Kidney (tissue), 13 donors: ENCODE measurements at regions not wholly inside any gene's neighbourhood (a gene's known extent, or its start where the extent isn't known, plus 50 kb on each side); places are given as distances from the start of the nearest gene placed in this dataset.
"Not testable (repeated sequence)": the region's sequence is repeated elsewhere in the genome, so short reads cannot be mapped to it uniquely, and the experiment has no call there.

ENCODE experiments used
- DNase-seq, 5 donors: peaks; one replicate each; pipeline ENCODE4 v3.0.0-alpha.2; 2013 to 2020
- FAIRE-seq: peaks from 2 replicates; lab custom pipeline; 2012; peaks lifted over from hg19 to GRCh38; lab: Jason Lieb, UNC
- H3K27ac ChIP-seq, 2 donors: one replicate each; pipeline ENCODE4 v1.7.0; 2013; ENCODE audit warnings: low read depth in 2 of 2, low read length in 2 of 2, inconsistent platforms in 1 of 2
- H3K27me3 ChIP-seq: one replicate; pipeline ENCODE4 v1.7.1; 2013; ENCODE audit warnings: low read length, inconsistent platforms; ENCODE audit not compliant: control insufficient read depth, insufficient read depth
- H3K36me3 ChIP-seq, 3 donors: one replicate each; pipeline versions ENCODE4 v1.7.0 to v1.7.1; 2013; ENCODE audit warnings: low read length in 3 of 3, control low read depth in 1 of 3, inconsistent platforms in 1 of 3; ENCODE audit not compliant: insufficient read depth in 3 of 3, control insufficient read depth in 2 of 3
- H3K4me1 ChIP-seq, 3 donors: one replicate each; pipeline versions ENCODE4 v1.7.0 to v1.7.1; 2013; ENCODE audit warnings: low read length in 3 of 3, inconsistent platforms in 1 of 3, low read depth in 1 of 3; ENCODE audit not compliant: control insufficient read depth in 2 of 3, insufficient read depth in 2 of 3
- H3K4me3 ChIP-seq, 3 donors: one replicate each; pipeline versions ENCODE4 v1.7.0 to v1.8.1; 2013; ENCODE audit warnings: low read length in 3 of 3, control low read depth in 1 of 3, inconsistent platforms in 1 of 3
- H3K9ac ChIP-seq, 3 donors: one replicate each; pipeline versions ENCODE4 v1.7.0 to v1.7.1; 2013; ENCODE audit warnings: low read length in 3 of 3, control low read depth in 1 of 3, inconsistent platforms in 1 of 3
- H3K9me3 ChIP-seq, 3 donors: one replicate each; pipeline versions ENCODE4 v1.7.0 to v1.7.1; 2013; ENCODE audit warnings: low read length in 3 of 3, control low read depth in 1 of 3, inconsistent platforms in 1 of 3; ENCODE audit not compliant: control insufficient read depth in 2 of 3, insufficient read depth in 1 of 3
- intact Hi-C: fragments of 100-400 bp; cut with DNase I; formaldehyde crosslinking; loops from one replicate; pipeline ENCODE4 v1.11.1; 2022
- TF ChIP-seq, protein P1 (sequence below): IDR thresholded peaks from 3 replicates; pipeline ENCODE4 v1.5.1; 2012; ENCODE audit warnings: mild to moderate bottlenecking, moderate library complexity, borderline replicate concordance; ENCODE audit not compliant: insufficient read depth; ENCODE audit errors: extremely low read depth
- donor health status: control.
- donor health status: control.
- donor health status: control.
- donor health status: control.
- donor health status: control.
- donor health status: DM: yes; HTN: yes; CAD: no.
- donor health status: Normal renal cell carcinoma (clear cell type).

GRCh38 chr12:107607464-107608392, 77.9 kb upstream of the PWP1 start:
- FAIRE-seq = no peak
- Histone ChIP-seq H3K4me3 (no peak overlapping the region), H3K9me3 (no peaks in the 10 kb centered on the region), H3K36me3 (no peaks in the 10 kb centered on the region), H3K27me3 (no peaks in the 10 kb centered on the region), H3K9ac (no peak overlapping the region), H3K4me1 (no peaks in the 10 kb centered on the region), H3K27ac (no peak overlapping the region)
- DNase-seq = peak; percentile 86 to 90 (median 88)
- intact Hi-C loops = loop anchor here (5.0 kb wide), 1 partner anchor 475 kb away; no protein-coding TSS in a partner anchor
- TF ChIP-seq, protein P1, sequence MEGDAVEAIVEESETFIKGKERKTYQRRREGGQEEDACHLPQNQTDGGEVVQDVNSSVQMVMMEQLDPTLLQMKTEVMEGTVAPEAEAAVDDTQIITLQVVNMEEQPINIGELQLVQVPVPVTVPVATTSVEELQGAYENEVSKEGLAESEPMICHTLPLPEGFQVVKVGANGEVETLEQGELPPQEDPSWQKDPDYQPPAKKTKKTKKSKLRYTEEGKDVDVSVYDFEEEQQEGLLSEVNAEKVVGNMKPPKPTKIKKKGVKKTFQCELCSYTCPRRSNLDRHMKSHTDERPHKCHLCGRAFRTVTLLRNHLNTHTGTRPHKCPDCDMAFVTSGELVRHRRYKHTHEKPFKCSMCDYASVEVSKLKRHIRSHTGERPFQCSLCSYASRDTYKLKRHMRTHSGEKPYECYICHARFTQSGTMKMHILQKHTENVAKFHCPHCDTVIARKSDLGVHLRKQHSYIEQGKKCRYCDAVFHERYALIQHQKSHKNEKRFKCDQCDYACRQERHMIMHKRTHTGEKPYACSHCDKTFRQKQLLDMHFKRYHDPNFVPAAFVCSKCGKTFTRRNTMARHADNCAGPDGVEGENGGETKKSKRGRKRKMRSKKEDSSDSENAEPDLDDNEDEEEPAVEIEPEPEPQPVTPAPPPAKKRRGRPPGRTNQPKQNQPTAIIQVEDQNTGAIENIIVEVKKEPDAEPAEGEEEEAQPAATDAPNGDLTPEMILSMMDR = peak; percentile 95

DNA sequence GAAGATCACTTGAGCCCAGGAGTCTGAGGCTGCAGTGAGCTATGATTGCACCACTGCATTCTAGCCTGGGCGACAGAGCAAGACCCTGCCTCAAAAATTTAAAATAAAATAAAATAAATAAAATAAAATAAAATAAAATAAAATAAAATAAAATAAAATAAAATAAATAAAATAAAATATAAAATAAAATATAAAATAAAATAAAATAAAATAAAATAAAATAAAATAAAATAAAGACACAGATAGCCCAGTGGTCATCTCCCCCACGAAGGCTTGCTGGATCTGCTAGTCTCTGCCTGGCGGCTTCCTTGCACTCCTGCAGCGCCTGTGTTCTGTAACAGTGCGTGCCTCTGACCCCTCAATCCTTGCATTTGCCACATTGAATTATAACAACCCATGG, 76.8 kb upstream of the PWP1 start:
- not testable (repeated sequence) for H3K9me3 ChIP-seq, DNase-seq, H3K9ac ChIP-seq, H3K4me1 ChIP-seq, H3K4me3 ChIP-seq, H3K27ac ChIP-seq, FAIRE-seq, H3K36me3 ChIP-seq, H3K27me3 ChIP-seq
- intact Hi-C loops = loop anchor here (5.0 kb wide), 1 partner anchor 476 kb away; no protein-coding TSS in a partner anchor

DNA sequence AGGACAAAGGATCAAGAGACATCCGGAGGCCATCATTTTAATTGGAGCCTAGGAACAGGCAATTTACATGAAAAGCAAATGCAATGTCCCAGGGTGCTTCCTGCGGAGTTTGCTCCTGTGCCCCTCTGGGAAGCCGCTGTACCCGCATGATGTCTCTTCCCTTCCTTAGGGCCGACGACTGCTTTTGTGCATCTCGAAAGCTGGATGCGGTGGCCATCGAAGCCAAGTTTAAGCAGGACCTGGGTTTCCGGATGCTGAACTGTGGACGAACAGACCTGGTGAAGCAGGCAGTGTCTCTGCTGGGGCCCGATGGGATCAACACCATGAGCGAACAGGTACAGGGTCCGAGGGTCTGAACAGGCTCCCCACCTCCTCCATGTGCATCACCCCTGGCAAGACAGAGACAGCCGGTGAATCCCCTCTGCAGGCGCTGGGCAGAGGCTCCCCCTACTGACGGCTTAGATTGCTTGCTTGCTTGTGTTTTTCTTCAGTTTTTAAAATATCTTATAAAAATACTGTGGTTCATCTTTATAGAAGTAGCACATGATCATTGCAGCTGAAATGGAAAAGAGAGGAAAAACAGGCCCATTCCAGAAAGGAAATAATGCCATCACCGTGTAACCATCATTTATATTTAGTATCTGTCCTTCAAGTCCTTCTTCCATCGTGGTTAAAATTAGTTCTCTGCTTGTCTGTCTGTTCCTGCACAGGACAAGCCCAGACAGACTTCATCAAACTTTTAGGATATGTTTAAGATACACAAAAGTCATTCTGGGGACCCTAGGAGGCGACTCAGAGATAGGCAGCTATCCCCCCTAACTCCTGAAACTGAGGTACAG, 75.4 kb upstream of the PWP1 start:
- no peak overlapping the region for H3K9ac ChIP-seq
- H3K36me3 ChIP-seq = no peaks in the 10 kb centered on the region
- no peaks in the 10 kb centered on the region for H3K4me1 ChIP-seq
- no peaks in the 10 kb centered on the region for H3K9me3 ChIP-seq
- TF ChIP-seq, protein P1 = peak; percentile 25
- H3K27ac ChIP-seq = no peak overlapping the region
- FAIRE-seq (no peak), DNase-seq (peak in 4 of 5 donors; percentile 23 to 53 (median 34))
- intact Hi-C loops = no loop called here
- no peaks in the 10 kb centered on the region for H3K27me3 ChIP-seq
- H3K4me3 ChIP-seq = no peak overlapping the region

GRCh38 chr12:107612508-107612907, 73.1 kb upstream of the PWP1 start:
- H3K27me3 ChIP-seq = no peaks in the 10 kb centered on the region
- no peaks in the 10 kb centered on the region for H3K9me3 ChIP-seq
- no peak overlapping the region for H3K27ac ChIP-seq
- TF ChIP-seq, protein P1 = no peak
- DNase-seq = no peak
- H3K36me3 ChIP-seq = no peaks in the 10 kb centered on the region
- no peaks in the 10 kb centered on the region for H3K4me1 ChIP-seq
- no peak for FAIRE-seq
- intact Hi-C loops = no loop called here
- no peak overlapping the region for H3K9ac ChIP-seq
- no peak overlapping the region for H3K4me3 ChIP-seq
